Chondrocyte (in vitro differentiated cells): ENCODE measurements at regions not wholly inside any gene's neighbourhood (a gene's known extent, or its start where the extent isn't known, plus 50 kb on each side); places are given as distances from the start of the nearest gene placed in this dataset.
"Not testable (repeated sequence)": the region's sequence is repeated elsewhere in the genome, so short reads cannot be mapped to it uniquely, and the experiment has no call there.

Source experiments
- DNase-seq: peaks from one replicate; pipeline ENCODE4 v3.0.0; 2021; ENCODE audit warnings: mixed read lengths, low spot score
- H3K27ac Mint-ChIP-seq: one replicate; pipeline ENCODE4 v1.8.0; 2021; ENCODE audit warnings: mild to moderate bottlenecking, moderate library complexity, mixed read lengths; ENCODE audit not compliant: unreplicated experiment
- H3K27me3 Mint-ChIP-seq: 2 replicates; pipeline ENCODE4 v1.8.0; 2021; ENCODE audit warnings: low read depth, mixed read lengths
- H3K36me3 Mint-ChIP-seq: 2 replicates; pipeline ENCODE4 v1.8.0; 2021; ENCODE audit warnings: low read depth, mixed read lengths
- H3K4me1 Mint-ChIP-seq: 2 replicates; pipeline ENCODE4 v1.8.0; 2021; ENCODE audit warnings: low read depth, mild to moderate bottlenecking, mixed read lengths
- H3K4me3 Mint-ChIP-seq: one replicate; pipeline ENCODE4 v1.8.0; 2021; ENCODE audit warnings: mild to moderate bottlenecking, moderate library complexity, mixed read lengths; ENCODE audit not compliant: unreplicated experiment
- H3K9me3 Mint-ChIP-seq: 2 replicates; pipeline ENCODE4 v1.8.0; 2021; ENCODE audit warnings: low read depth, mixed read lengths
- TF ChIP-seq, protein P1 (sequence below): fragments of 200-600 bp; sonication (generic); IDR thresholded peaks from 2 replicates; pipeline ENCODE4 v1.5.0; 2021; ENCODE audit warnings: antibody characterized with exemption, mild to moderate bottlenecking, moderate library complexity

GRCh38 chr5:12947379-12947778 is 997.1 kb downstream of the DNAH5 start:
- Mint-ChIP-seq H3K9me3 (no peaks in the 10 kb centered on the region), H3K36me3 (no peaks in the 10 kb centered on the region), H3K4me3 (no peak overlapping the region), H3K27me3 (peaks cover 9% of the 10 kb centered on the region), H3K27ac (no peak overlapping the region), H3K4me1 (no peaks in the 10 kb centered on the region)
- DNase-seq = no peak
- TF ChIP-seq, protein P1, sequence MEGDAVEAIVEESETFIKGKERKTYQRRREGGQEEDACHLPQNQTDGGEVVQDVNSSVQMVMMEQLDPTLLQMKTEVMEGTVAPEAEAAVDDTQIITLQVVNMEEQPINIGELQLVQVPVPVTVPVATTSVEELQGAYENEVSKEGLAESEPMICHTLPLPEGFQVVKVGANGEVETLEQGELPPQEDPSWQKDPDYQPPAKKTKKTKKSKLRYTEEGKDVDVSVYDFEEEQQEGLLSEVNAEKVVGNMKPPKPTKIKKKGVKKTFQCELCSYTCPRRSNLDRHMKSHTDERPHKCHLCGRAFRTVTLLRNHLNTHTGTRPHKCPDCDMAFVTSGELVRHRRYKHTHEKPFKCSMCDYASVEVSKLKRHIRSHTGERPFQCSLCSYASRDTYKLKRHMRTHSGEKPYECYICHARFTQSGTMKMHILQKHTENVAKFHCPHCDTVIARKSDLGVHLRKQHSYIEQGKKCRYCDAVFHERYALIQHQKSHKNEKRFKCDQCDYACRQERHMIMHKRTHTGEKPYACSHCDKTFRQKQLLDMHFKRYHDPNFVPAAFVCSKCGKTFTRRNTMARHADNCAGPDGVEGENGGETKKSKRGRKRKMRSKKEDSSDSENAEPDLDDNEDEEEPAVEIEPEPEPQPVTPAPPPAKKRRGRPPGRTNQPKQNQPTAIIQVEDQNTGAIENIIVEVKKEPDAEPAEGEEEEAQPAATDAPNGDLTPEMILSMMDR = no peak

DNA sequence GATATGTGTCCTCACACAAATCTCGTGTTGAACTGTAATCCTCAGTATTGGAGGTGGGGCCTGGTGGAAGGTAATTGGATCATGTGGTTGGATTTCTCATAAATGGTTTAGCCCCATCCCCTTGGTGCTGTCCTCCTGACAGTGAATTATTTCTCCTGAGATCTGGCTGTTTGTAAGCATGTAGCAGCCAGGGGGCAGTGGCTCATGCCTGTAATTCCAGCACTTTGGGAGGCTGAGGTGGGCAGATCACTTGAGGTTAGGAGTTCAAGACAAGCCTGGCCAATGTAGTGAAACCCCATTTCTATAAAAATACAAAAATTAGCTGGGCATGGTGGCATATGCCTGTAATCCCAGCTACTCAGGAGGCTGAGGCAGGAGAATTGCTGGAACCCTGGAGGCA is 999.0 kb downstream of the DNAH5 start:
- not testable (repeated sequence) for DNase-seq

DNA sequence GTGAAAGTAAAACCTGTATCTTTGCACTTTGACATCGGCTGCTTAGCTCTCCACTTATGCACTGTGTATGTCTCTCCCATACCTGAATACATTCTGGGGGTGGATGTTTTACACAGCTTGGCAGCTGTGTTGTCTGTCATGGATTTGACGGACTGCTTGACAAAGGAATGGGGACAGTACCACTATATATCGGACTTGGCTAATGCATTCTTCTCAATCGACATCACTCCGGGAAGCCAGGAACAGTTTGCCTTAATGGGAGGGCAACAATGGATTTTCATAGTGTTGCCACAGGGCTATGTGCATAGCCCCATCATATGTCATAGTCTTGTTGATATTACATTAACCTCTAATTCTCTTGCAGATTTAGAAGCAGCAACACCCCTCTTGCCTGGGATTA is 1008.3 kb downstream of the DNAH5 start:
- no peaks in the 10 kb centered on the region for H3K36me3 Mint-ChIP-seq
- no peak overlapping the region for H3K4me3 Mint-ChIP-seq
- H3K27me3 Mint-ChIP-seq = peaks cover 2% of the 10 kb centered on the region
- no peak for DNase-seq
- H3K27ac Mint-ChIP-seq = no peak overlapping the region
- H3K4me1 Mint-ChIP-seq = no peaks in the 10 kb centered on the region
- H3K9me3 Mint-ChIP-seq = no peaks in the 10 kb centered on the region
- TF ChIP-seq, protein P1 = no peak

More for the DNA sequence above, 999.0 kb downstream of the DNAH5 start:
- H3K4me1 Mint-ChIP-seq, H3K27me3 Mint-ChIP-seq, H3K9me3 Mint-ChIP-seq, H3K36me3 Mint-ChIP-seq, H3K4me3 Mint-ChIP-seq, H3K27ac Mint-ChIP-seq: not testable (repeated sequence)

- no peaks in the 10 kb centered on the region for H3K4me1 Mint-ChIP-seq
- no peak overlapping the region for H3K4me3 Mint-ChIP-seq
Observed at GRCh38 chr5:12934722-12935121, 1009.8 kb downstream of the DNAH5 start.

GRCh38 chr5:12920527-12920926 is 1016.3 kb upstream of the CTNND2 start:
- H3K36me3 Mint-ChIP-seq = no peaks in the 10 kb centered on the region
- H3K9me3 Mint-ChIP-seq = peaks cover 3% of the 10 kb centered on the region
- no peak overlapping the region for H3K4me3 Mint-ChIP-seq
- TF ChIP-seq, protein P1 = no peak
- no peak overlapping the region for H3K27ac Mint-ChIP-seq
- no peaks in the 10 kb centered on the region for H3K4me1 Mint-ChIP-seq
- H3K27me3 Mint-ChIP-seq = no peaks in the 10 kb centered on the region
- DNase-seq = no peak

More at GRCh38 chr5:12934722-12935121, 1009.8 kb downstream of the DNAH5 start:
- Mint-ChIP-seq H3K9me3 (no peaks in the 10 kb centered on the region), H3K27me3 (peaks cover 2% of the 10 kb centered on the region), H3K27ac (no peak overlapping the region), H3K36me3 (no peaks in the 10 kb centered on the region)
- no peak for DNase-seq
- TF ChIP-seq, protein P1 = no peak

DNA sequence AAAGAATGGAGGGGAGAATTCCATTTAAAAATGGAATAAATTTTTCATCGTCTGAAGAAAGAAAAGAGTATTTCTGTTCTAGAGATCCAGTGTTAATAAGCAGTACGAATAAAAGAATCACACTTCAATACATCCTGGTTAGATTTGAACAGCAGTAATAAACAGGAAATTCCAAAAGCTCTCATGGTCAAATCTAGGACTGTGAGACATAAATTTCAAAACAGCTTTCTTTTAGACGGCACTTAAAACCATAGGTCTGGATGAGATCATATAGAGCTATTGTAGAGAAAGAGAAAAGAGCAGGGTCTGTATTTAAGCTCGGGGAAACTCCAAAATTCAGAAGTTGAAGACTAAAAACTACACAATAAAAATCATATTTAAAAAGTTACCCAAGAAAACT is 1006.9 kb upstream of the CTNND2 start:
- Mint-ChIP-seq H3K27ac (no peak overlapping the region), H3K9me3 (no peaks in the 10 kb centered on the region), H3K27me3 (peaks cover 7% of the 10 kb centered on the region), H3K36me3 (no peaks in the 10 kb centered on the region), H3K4me1 (no peaks in the 10 kb centered on the region), H3K4me3 (no peak overlapping the region)
- TF ChIP-seq, protein P1 = no peak
- no peak for DNase-seq
